ENCODE measurements at regions not wholly inside any gene's neighbourhood (a gene's known extent, or its start where the extent isn't known, plus 50 kb on each side); places are given as distances from the start of the nearest gene placed in this dataset.

DNA sequence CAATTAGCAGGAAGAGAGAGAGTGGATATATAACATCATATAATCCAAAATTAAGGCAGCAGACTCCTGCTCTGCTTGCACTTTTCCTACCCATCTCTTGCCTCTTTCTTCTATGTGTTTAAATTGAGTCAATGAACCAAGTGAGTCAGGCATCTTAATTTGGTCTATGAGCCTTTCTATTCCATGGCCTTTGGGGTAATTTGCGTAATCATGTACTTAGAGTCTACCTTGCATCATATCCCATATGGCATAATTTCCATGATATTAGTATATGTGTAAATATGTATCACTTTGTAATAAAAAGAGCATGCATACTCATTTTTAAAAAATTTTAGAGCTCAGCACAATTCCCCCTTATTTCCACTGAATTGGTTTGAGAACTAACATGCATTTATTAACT is 555.2 kb downstream of the STK39 start:
- no peak for TF ChIP-seq POLR2AphosphoS5 (IDR thresholded peaks at IDR 0.05)
- no peak for TF ChIP-seq CTCF (IDR thresholded peaks at IDR 0.05)
